ENCODE measurements at regions not wholly inside any gene's neighbourhood (a gene's known extent, or its start where the extent isn't known, plus 50 kb on each side); places are given as distances from the start of the nearest gene placed in this dataset.
A peak's percentile ranks its signal among the peaks of the same experiment; 100 is the strongest.

DNA sequence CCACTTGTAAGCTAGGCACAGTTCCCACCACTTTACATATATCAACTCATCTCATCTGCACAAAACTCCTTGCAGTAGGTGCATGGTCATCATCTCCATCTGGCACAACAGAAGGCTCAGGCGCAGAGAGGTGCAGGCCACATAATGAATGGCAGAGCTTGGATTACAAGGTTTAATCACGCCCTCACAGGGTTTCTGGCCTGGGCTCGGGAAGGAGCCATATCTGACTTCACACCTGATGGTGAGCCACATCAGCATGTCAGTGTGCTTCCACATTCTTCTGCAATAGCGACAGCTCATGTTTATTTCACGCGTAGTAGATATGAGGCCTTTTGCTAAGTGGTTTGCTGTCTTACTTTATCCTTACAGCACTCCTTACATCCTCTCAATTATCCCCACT lies 650.2 kb downstream of the INHBA start:
- Histone ChIP-seq H3K4me1 (replicated peaks in 1 of 2) (peaks cover 3 to 15% of the 10 kb centered on the region in 2 donors), H3K4me3 (no peak overlapping the region), H3K27ac (no peak overlapping the region)
- in situ Hi-C loops (cut with MboI; ENCODE audit: low pct_unique_long_range_greater_than_20kb in 2 of 9, low sequenced_read_pairs in 9 of 9, unreplicated experiment in 9 of 9), result no loop called here
- ATAC-seq (replicated peaks in 6 of 8), result no peak
- WGBS, 10 experiments, result 55 to 100% (median 77%) methylated on average over 1 to 5 of the region's 6 CpGs; no CpG with 5 or more reads in 2 of the 10 experiments

- in situ Hi-C loops (cut with MboI; ENCODE audit: low pct_unique_long_range_greater_than_20kb in 2 of 9, low sequenced_read_pairs in 9 of 9, unreplicated experiment in 9 of 9), result no loop called here
- peaks cover 3 to 15% of the 10 kb centered on the region in 2 donors for H3K4me1 ChIP-seq (replicated peaks in 1 of 2)
- 36 to 100% (median 84%) methylated on average over 1 to 3 of the region's 3 CpGs; no CpG with 5 or more reads in 1 of the 10 experiments for WGBS, 10 experiments
- no peak overlapping the region for H3K4me3 ChIP-seq
- H3K27ac ChIP-seq, result no peak overlapping the region
- no peak for ATAC-seq (replicated peaks in 6 of 8)
Observed at GRCh38 chr7:41052201-41052600, 650.7 kb downstream of the INHBA start.

DNA sequence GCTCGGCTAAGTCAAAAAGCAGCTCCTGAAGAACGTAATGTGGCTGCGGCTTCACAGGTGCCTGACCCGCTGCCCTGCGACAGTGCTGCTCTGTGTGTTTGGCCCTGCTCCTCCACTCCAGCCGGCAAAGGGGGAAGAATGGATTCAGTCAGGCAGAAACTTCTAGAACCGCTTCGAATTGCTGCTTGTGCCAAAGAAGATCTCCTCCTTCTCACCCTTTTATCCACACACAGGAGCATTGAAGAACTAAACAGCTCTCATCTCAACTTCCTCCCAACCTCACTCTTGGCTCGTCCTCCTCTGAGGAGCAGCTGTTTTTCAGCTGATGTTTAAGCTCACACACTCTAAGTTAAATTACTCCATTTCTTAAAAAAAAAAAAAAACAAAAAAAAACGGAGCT lies 651.4 kb downstream of the INHBA start:
- WGBS, 10 experiments, result 23 to 61% (median 36%) methylated on average over 1 to 10 of the region's 10 CpGs
- peak in 4 of 8 experiments; percentile 6 to 59 (median 47) for ATAC-seq (replicated peaks in 6 of 8)
- no peak overlapping the region for H3K27ac ChIP-seq
- in situ Hi-C loops (cut with MboI; ENCODE audit: low pct_unique_long_range_greater_than_20kb in 2 of 9, low sequenced_read_pairs in 9 of 9, unreplicated experiment in 9 of 9), result no loop called here
- H3K4me3 ChIP-seq, result no peak overlapping the region
- peaks cover 3 to 15% of the 10 kb centered on the region in 2 donors for H3K4me1 ChIP-seq (replicated peaks in 1 of 2)

DNA sequence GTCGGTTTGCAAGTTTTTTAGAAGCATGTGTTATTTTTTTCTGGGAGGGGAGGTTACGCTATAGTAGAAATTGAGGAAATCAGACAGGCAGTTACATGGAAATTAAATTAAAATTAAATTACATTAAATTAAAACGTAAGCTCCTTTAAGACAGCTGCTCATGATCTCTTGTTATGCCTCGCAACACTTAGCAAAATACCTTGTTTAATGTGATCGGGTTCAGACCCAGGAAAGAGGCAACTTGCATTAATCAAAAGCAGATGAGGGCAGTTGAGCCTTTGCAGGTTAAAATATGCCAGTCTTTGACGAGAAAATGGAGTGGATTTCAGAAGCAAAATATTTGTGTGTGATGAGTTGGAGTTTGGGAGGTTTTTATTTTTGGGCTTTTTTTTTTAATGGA lies 651.8 kb downstream of the INHBA start:
- Histone ChIP-seq H3K4me3 (no peak overlapping the region), H3K4me1 (replicated peaks in 1 of 2) (peaks cover 3 to 15% of the 10 kb centered on the region in 2 donors), H3K27ac (no peak overlapping the region)
- 55 to 100% (median 87%) methylated on average over 2 to 6 of the region's 6 CpGs for WGBS, 10 experiments
- in situ Hi-C loops (cut with MboI; ENCODE audit: low pct_unique_long_range_greater_than_20kb in 2 of 9, low sequenced_read_pairs in 9 of 9, unreplicated experiment in 9 of 9), result no loop called here
- ATAC-seq (replicated peaks in 6 of 8), result no peak

DNA sequence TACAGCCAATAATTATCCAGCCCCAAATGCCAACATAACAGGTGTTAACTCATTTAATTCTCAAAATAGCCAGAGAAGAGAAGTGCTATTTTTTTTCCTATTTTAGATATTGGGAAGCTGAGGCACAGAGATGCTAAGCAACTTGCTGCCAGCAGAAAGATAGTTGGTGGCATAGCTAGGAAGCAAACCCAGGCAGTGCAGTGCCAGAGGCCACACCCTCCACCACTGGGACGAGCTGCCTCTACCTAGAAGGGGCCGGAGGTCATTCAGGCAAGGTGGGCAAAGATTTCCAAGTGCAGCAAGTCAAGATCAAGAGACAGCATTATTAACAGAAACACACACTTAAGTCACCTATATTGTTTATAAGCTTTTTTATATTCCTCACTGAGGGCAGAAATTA lies 654.1 kb downstream of the INHBA start:
- in situ Hi-C loops (cut with MboI; ENCODE audit: low pct_unique_long_range_greater_than_20kb in 2 of 9, low sequenced_read_pairs in 9 of 9, unreplicated experiment in 9 of 9), result no loop called here
- ATAC-seq (replicated peaks in 6 of 8), result no peak
- H3K27ac ChIP-seq, result no peak overlapping the region
- WGBS, 10 experiments, result 50 to 100% (median 93%) methylated on average over 1 to 2 of the region's 2 CpGs; no CpG with 5 or more reads in 5 of the 10 experiments
- no peak overlapping the region for H3K4me3 ChIP-seq
- peaks cover 3 to 15% of the 10 kb centered on the region in 2 donors for H3K4me1 ChIP-seq (replicated peaks in 1 of 2)

GRCh38 chr7:41047789-41048191 lies 655.1 kb downstream of the INHBA start:
- H3K4me3 ChIP-seq, result no peak overlapping the region
- in situ Hi-C loops (cut with MboI; ENCODE audit: low pct_unique_long_range_greater_than_20kb in 2 of 9, low sequenced_read_pairs in 9 of 9, unreplicated experiment in 9 of 9), result no loop called here
- no peak overlapping the region for H3K27ac ChIP-seq
- ATAC-seq (replicated peaks in 6 of 8), result peak in 7 of 8 experiments; percentile 40 to 94 (median 75)
- WGBS, 10 experiments, result 3 to 100% (median 86%) methylated on average over 1 to 7 of the region's 9 CpGs
- peaks cover 3 to 15% of the 10 kb centered on the region in 2 donors for H3K4me1 ChIP-seq (replicated peaks in 1 of 2)

DNA sequence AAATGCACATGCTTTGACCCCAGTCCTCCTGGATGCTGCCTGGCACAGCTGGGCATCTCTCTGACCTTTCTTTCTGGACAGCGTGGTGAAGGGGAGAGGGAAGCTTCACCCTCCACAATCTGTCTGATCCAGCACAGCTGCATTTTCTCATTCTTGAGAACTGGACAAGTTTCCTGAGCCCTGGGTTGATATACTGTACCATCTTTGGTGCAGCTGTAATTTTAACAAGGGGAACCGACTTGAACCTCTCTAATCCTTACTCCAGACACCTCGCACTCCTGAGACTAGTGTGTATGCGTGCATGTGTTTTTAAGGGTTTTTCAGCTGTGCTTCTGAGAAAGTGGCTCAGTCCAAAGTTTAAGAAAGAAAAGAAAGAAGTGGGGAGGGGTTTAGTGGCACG lies 655.7 kb downstream of the INHBA start:
- H3K4me1 ChIP-seq (replicated peaks in 1 of 2), result peaks cover 1 to 13% of the 10 kb centered on the region in 2 donors
- in situ Hi-C loops (cut with MboI; ENCODE audit: low pct_unique_long_range_greater_than_20kb in 2 of 9, low sequenced_read_pairs in 9 of 9, unreplicated experiment in 9 of 9), result no loop called here
- H3K4me3 ChIP-seq, result no peak overlapping the region
- no peak for ATAC-seq (replicated peaks in 6 of 8)
- WGBS, 10 experiments, result 60 to 87% (median 75%) methylated on average over 1 to 5 of the region's 5 CpGs; no CpG with 5 or more reads in 3 of the 10 experiments
- no peak overlapping the region for H3K27ac ChIP-seq

DNA sequence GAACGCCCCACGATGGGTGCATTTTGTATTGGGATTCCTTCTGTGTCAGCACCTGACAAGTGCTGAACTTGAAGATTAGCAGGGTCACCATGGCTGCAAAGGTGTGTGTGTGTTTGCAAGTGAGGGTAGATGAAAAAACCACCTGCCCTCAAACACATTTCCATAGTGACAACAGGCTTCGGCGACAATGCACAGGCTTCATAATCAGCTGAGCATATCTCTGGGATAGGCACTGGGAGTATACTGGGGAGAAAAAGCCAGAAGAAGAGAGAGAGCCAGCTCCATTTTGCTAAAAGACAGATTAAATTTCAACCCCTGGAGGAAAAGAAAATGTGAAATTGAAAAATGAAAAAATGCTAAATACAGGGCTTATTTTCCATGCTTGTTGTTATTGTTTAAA lies 656.1 kb downstream of the INHBA start:
- in situ Hi-C loops (cut with MboI; ENCODE audit: low pct_unique_long_range_greater_than_20kb in 2 of 9, low sequenced_read_pairs in 9 of 9, unreplicated experiment in 9 of 9), result no loop called here
- Histone ChIP-seq H3K4me1 (replicated peaks in 1 of 2) (peaks cover 0 to 9% of the 10 kb centered on the region in 2 donors), H3K4me3 (no peak overlapping the region), H3K27ac (no peak overlapping the region)
- 93 to 100% (median 100%) methylated on average over 2 to 4 of the region's 4 CpGs; no CpG with 5 or more reads in 5 of the 10 experiments for WGBS, 10 experiments
- no peak for ATAC-seq (replicated peaks in 6 of 8)

DNA sequence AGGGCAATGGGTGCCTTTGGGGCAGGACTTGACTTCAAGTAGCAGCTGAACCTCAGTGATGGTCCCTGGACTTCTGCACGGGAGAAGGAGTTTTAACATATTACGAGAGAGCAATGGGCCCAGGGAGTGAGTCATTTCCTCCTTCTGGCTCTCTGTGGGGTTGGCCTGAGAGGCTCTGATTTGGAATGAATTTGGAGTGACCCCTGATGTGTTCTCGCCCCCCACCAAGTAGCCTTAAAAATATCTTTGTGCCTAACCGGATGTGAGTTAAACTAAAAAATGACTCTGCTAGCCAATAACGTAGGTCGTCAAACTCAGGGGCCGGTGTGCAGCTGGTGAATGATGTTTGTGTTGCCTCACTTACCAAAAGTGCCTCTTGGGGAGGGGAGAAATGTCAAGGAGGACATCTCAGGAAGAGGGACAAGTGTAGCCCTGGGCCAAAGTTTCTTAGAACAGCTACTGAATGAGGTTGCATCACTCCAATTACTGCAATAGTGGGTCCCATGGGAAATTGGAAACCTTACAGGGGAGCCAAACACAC lies 656.6 kb downstream of the INHBA start:
- ATAC-seq (replicated peaks in 6 of 8), result peak in 2 of 8 experiments; percentile 9 to 43

DNA sequence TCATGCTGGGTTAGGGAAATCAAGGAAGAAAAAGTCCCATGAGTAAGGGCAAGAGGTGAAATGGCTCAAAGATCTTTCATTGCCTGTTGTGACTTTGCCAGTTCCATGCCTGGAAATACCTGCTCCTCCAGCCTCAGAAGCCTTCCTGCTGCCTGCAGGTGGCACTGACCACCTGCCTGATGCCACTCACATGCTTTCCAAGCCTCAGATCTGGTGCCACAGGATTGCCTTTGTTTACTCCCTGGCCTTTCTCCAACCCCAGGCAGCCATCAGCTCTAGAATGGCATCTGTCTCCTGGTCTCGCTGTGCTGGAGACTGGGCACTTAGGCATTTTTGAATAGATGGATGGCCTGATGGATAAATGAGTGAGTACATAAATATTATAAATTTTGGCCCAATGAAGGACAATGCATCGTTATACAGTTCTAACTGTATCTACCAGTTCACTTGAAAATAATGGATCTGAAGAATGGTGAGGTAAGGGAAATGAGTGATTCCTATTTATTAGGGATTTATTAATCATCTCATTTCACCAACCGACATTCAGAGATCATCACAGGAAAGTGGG lies 657.2 kb downstream of the INHBA start:
- no peak overlapping the region for H3K4me3 ChIP-seq
- in situ Hi-C loops (cut with MboI; ENCODE audit: low pct_unique_long_range_greater_than_20kb in 2 of 9, low sequenced_read_pairs in 9 of 9, unreplicated experiment in 9 of 9), result no loop called here
- 80 to 100% (median 94%) methylated on average over 1 to 3 of the region's 3 CpGs; no CpG with 5 or more reads in 2 of the 10 experiments for WGBS, 10 experiments
- ATAC-seq (replicated peaks in 6 of 8), result peak in 1 of 8 experiments; percentile 29
- H3K27ac ChIP-seq, result no peak overlapping the region
- H3K4me1 ChIP-seq (replicated peaks in 1 of 2), result no peaks in the 10 kb centered on the region

More for the DNA sequence above, 656.6 kb downstream of the INHBA start:
- WGBS, 10 experiments, result 67 to 97% (median 83%) methylated on average over 1 to 6 of the region's 7 CpGs; no CpG with 5 or more reads in 4 of the 10 experiments
- peaks cover 0 to 4% of the 10 kb centered on the region in 2 donors for H3K4me1 ChIP-seq (replicated peaks in 1 of 2)
- in situ Hi-C loops (cut with MboI; ENCODE audit: low pct_unique_long_range_greater_than_20kb in 2 of 9, low sequenced_read_pairs in 9 of 9, unreplicated experiment in 9 of 9), result no loop called here
- no peak overlapping the region for H3K27ac ChIP-seq
- H3K4me3 ChIP-seq, result no peak overlapping the region

DNA sequence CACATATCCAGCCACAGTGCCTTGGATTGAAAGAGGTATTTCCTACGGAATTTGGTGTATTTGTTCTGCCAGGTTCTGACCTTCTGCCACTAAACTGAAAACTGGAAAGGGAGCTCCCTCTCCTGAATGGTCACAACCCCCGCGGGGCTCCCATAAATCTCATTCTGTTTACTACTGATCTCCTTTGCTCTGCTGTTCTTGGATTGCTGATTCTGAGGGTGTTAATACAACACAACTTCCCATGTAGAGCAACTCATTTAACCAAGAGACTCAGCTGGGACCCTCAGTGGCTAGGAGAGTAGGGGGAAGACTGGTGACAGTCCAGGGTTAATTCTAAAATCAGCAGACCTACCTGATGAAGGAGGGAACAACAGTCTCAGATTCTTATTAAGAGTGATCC lies 662.9 kb downstream of the INHBA start:
- Histone ChIP-seq H3K4me3 (no peak overlapping the region), H3K27ac (no peak overlapping the region), H3K4me1 (replicated peaks in 1 of 2) (no peaks in the 10 kb centered on the region)
- in situ Hi-C loops (cut with MboI; ENCODE audit: low pct_unique_long_range_greater_than_20kb in 2 of 9, low sequenced_read_pairs in 9 of 9, unreplicated experiment in 9 of 9), result no loop called here
- 40 to 100% (median 88%) methylated on average over 1 to 3 of the region's 3 CpGs; no CpG with 5 or more reads in 1 of the 10 experiments for WGBS, 10 experiments
- no peak for ATAC-seq (replicated peaks in 6 of 8)

GRCh38 chr7:41039386-41039953 lies 663.4 kb downstream of the INHBA start:
- no peak for ATAC-seq (replicated peaks in 6 of 8)
- H3K4me3 ChIP-seq, result no peak overlapping the region
- in situ Hi-C loops (cut with MboI; ENCODE audit: low pct_unique_long_range_greater_than_20kb in 2 of 9, low sequenced_read_pairs in 9 of 9, unreplicated experiment in 9 of 9), result no loop called here
- 46 to 100% (median 72%) methylated on average over 1 to 4 of the region's 4 CpGs; no CpG with 5 or more reads in 4 of the 10 experiments for WGBS, 10 experiments
- no peaks in the 10 kb centered on the region for H3K4me1 ChIP-seq (replicated peaks in 1 of 2)
- no peak overlapping the region for H3K27ac ChIP-seq

DNA sequence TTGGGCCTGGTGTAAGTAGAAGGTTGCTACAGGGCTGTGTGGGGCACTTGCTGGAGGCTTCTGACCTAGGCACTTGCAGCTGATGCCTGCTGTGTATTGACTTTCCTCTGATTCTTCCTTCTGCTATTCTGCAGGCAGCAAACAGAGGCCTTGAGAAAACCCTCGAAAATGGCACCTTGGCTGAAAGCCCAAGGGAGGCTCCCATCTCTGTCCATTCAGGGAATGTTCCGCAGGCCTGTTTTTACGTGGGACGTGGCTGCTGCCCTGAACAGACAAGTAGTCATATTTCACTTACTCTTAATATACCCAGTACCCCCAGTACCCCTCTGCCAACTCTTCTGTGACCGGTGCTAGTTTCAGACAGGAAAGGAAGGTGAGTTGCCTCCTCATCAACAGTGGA lies 664.7 kb downstream of the INHBA start:
- 0 to 100% (median 72%) methylated on average over 1 to 5 of the region's 5 CpGs; no CpG with 5 or more reads in 5 of the 10 experiments for WGBS, 10 experiments
- Histone ChIP-seq H3K27ac (no peak overlapping the region), H3K4me3 (no peak overlapping the region), H3K4me1 (replicated peaks in 1 of 2) (no peaks in the 10 kb centered on the region)
- no peak for ATAC-seq (replicated peaks in 6 of 8)
- in situ Hi-C loops (cut with MboI; ENCODE audit: low pct_unique_long_range_greater_than_20kb in 2 of 9, low sequenced_read_pairs in 9 of 9, unreplicated experiment in 9 of 9), result no loop called here
